H9 (cell line): ENCODE measurements at regions not wholly inside any gene's neighbourhood (a gene's known extent, or its start where the extent isn't known, plus 50 kb on each side); places are given as distances from the start of the nearest gene placed in this dataset.

Experiments
- DNase-seq: peaks from one replicate; pipeline ENCODE4 v3.0.0-alpha.2; 2017
- H2AFZ ChIP-seq: one replicate; pipeline ENCODE4 v1.6.1; 2013; ENCODE audit warnings: mild to moderate bottlenecking, low read length, control low read depth, moderate library complexity
- H2AK5ac ChIP-seq: 2 replicates; pipeline ENCODE4 v1.6.1; 2013; ENCODE audit warnings: low read length, control low read depth, mixed read lengths; ENCODE audit not compliant: insufficient read length
- H2BK120ac ChIP-seq: one replicate; pipeline ENCODE4 v1.6.1; 2013; ENCODE audit warnings: low read depth, mild to moderate bottlenecking, low read length, control low read depth, inconsistent platforms; ENCODE audit not compliant: poor library complexity, severe bottlenecking
- H2BK12ac ChIP-seq: 2 replicates; pipeline ENCODE4 v1.6.1; 2013; ENCODE audit warnings: low read length, control low read depth, mixed read lengths, low read depth; ENCODE audit not compliant: insufficient read length
- H2BK15ac ChIP-seq: 2 replicates; pipeline ENCODE4 v1.6.1; 2013; ENCODE audit warnings: low read depth, low read length, control low read depth
- H2BK20ac ChIP-seq: one replicate; pipeline ENCODE4 v1.6.1; 2013; ENCODE audit warnings: low read depth, mild to moderate bottlenecking, low read length, control low read depth, inconsistent platforms; ENCODE audit not compliant: poor library complexity, severe bottlenecking
- H2BK5ac ChIP-seq: 2 replicates; pipeline ENCODE4 v1.6.1; 2013; ENCODE audit warnings: low read length, control low read depth, mixed read lengths; ENCODE audit not compliant: insufficient read length
- H3K14ac ChIP-seq: 2 replicates; pipeline ENCODE4 v1.6.1; 2013; ENCODE audit warnings: low read length, control low read depth; ENCODE audit not compliant: insufficient read depth
- H3K18ac ChIP-seq: 2 replicates; pipeline ENCODE4 v1.6.1; 2013; ENCODE audit warnings: low read depth, mild to moderate bottlenecking, mixed read lengths, low read length, control low read depth; ENCODE audit not compliant: insufficient read length
- H3K23ac ChIP-seq: 2 replicates; pipeline ENCODE4 v1.6.1; 2013; ENCODE audit warnings: low read length, control low read depth, mixed read lengths, low read depth; ENCODE audit not compliant: insufficient read length
- H3K23me2 ChIP-seq: 2 replicates; pipeline ENCODE4 v1.6.1; 2013; ENCODE audit warnings: low read depth, mild to moderate bottlenecking, mixed read lengths, low read length, control low read depth; ENCODE audit not compliant: insufficient read length, poor library complexity, severe bottlenecking
- H3K27ac ChIP-seq: 2 replicates; pipeline ENCODE4 v1.5.1; 2013; ENCODE audit warnings: low read length, control low read depth, mixed read lengths, low read depth; ENCODE audit not compliant: insufficient read length
- H3K27me3 ChIP-seq: 2 replicates; pipeline ENCODE4 v1.6.1; 2013; ENCODE audit warnings: low read length, control low read depth, inconsistent platforms; ENCODE audit not compliant: insufficient read depth
- H3K4ac ChIP-seq: 2 replicates; pipeline ENCODE4 v1.6.1; 2013; ENCODE audit warnings: low read depth, mild to moderate bottlenecking, control low read depth, inconsistent platforms, low read length, moderate library complexity
- H3K4me1 ChIP-seq: 2 replicates; pipeline ENCODE4 v1.6.1; 2013; ENCODE audit warnings: low read length, control low read depth, inconsistent platforms; ENCODE audit not compliant: insufficient read depth
- H3K4me2 ChIP-seq: 2 replicates; pipeline ENCODE4 v1.6.1; 2013; ENCODE audit warnings: low read length, control low read depth, mixed read lengths; ENCODE audit not compliant: insufficient read length, insufficient read depth
- H3K56ac ChIP-seq: 2 replicates; pipeline ENCODE4 v1.6.1; 2013; ENCODE audit warnings: low read depth, mild to moderate bottlenecking, mixed read lengths, low read length, control low read depth; ENCODE audit not compliant: insufficient read length
- H3K79me1 ChIP-seq: 2 replicates; pipeline ENCODE4 v1.6.1; 2013; ENCODE audit warnings: low read depth, mild to moderate bottlenecking, moderate library complexity, low read length, control low read depth, inconsistent platforms; ENCODE audit not compliant: insufficient read depth, poor library complexity, severe bottlenecking
- H3K79me2 ChIP-seq: 2 replicates; pipeline ENCODE4 v1.6.1; 2013; ENCODE audit warnings: low read length, control low read depth, inconsistent platforms; ENCODE audit not compliant: insufficient read depth
- H3K9ac ChIP-seq: 2 replicates; pipeline ENCODE4 v1.6.1; 2013; ENCODE audit warnings: low read length, control low read depth, mixed read lengths; ENCODE audit not compliant: insufficient read length; ENCODE audit errors: extremely low read depth
- H3K9me3 ChIP-seq: one replicate; pipeline ENCODE4 v1.6.1; 2013; ENCODE audit warnings: low read depth, low read length, inconsistent platforms; ENCODE audit not compliant: control insufficient read depth
- H3T11ph ChIP-seq: one replicate; pipeline ENCODE4 v1.6.1; 2013; ENCODE audit warnings: mild to moderate bottlenecking, low read length, control low read depth, inconsistent platforms
- H4K20me1 ChIP-seq: one replicate; pipeline ENCODE4 v1.6.1; 2013; ENCODE audit not compliant: control insufficient read depth, insufficient read length, insufficient read depth
- H4K5ac ChIP-seq: 2 replicates; pipeline ENCODE4 v1.6.1; 2013; ENCODE audit warnings: low read depth, mild to moderate bottlenecking, mixed read lengths, low read length, control low read depth; ENCODE audit not compliant: insufficient read length
- H4K8ac ChIP-seq: replicated peaks from 2 replicates; pipeline ENCODE4 v1.6.1; 2013; ENCODE audit warnings: low read length, control low read depth, mixed read lengths, low read depth; ENCODE audit not compliant: insufficient read length
- H4K91ac ChIP-seq: 2 replicates; pipeline ENCODE4 v1.6.1; 2013; ENCODE audit warnings: low read depth, mild to moderate bottlenecking, moderate library complexity, mixed read lengths, low read length, control low read depth; ENCODE audit not compliant: insufficient read length
- H3K27ac Mint-ChIP-seq, 3 experiments: 2 replicates in 2 of 3; 3 replicates in 1 of 3; pipeline ENCODE4 v1.8.0; 2020 to 2021; ENCODE audit warnings: mixed read lengths in 3 of 3, mild to moderate bottlenecking in 1 of 3, moderate library complexity in 1 of 3
- H3K27me3 Mint-ChIP-seq: 2 replicates; pipeline ENCODE4 v1.8.0; 2021; ENCODE audit warnings: low read depth, mild to moderate bottlenecking, moderate library complexity, mixed read lengths
- H3K36me3 Mint-ChIP-seq, 3 experiments: 2 replicates in 2 of 3; 3 replicates in 1 of 3; pipeline ENCODE4 v1.8.0; 2020 to 2021; ENCODE audit warnings: low read depth in 3 of 3, mixed read lengths in 3 of 3; ENCODE audit not compliant: insufficient read depth in 1 of 3
- H3K4me1 Mint-ChIP-seq, 2 experiments: 2 replicates each; pipeline ENCODE4 v1.8.0; 2020; ENCODE audit warnings: mixed read lengths in 2 of 2
- H3K4me3 Mint-ChIP-seq, 2 experiments: 2 replicates in 1 of 2; 3 replicates in 1 of 2; pipeline ENCODE4 v1.8.0; 2020 to 2021; ENCODE audit warnings: mild to moderate bottlenecking in 2 of 2, mixed read lengths in 2 of 2, moderate library complexity in 1 of 2
- H3K9me3 Mint-ChIP-seq, 2 experiments: 2 replicates in 1 of 2; 3 replicates in 1 of 2; pipeline ENCODE4 v1.8.0; 2020; ENCODE audit warnings: mild to moderate bottlenecking in 2 of 2, mixed read lengths in 2 of 2, moderate library complexity in 1 of 2
- WGBS: extraction: QIAGEN DNeasy Blood & Tissue Kit; methylation state at CpG from one replicate; pipeline ENCODE4 v1.1.7; 2013; ENCODE audit warnings: missing lambda C conversion rate, low lambda C conversion rate, mixed read lengths; ENCODE audit not compliant: insufficient read length; ENCODE audit errors: extremely low coverage; 5-methylcytosine and 5-hydroxymethylcytosine counted together
- TF ChIP-seq, protein P1 (sequence below): fragments of 200-600 bp; sonication (generic); conservative IDR thresholded peaks from 3 replicates; pipeline ENCODE4 v1.8.0; 2021; ENCODE audit warnings: antibody characterized with exemption, mild to moderate bottlenecking

DNA sequence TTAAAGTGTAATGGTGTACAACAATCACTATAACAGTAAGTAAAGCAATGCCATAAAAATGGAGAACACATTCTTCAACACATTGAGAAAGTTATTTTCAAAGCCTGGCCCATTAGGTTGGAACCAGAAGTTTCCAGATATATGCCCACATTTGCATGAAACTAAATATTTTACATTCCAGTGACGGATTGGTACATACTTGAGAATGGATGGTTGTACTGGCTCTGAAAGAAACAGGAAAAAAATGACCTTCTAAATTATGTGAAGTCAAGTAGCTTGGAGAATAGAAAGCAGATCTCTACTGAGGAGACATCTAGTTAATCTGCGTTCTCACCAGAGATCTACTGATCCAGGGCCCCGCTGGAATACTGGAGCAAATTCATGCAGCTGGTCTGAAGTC lies 1037.0 kb downstream of the NR2F1-AS1 start:
- Histone ChIP-seq H2BK5ac (no peak overlapping the region), H4K5ac (no peak overlapping the region), H3K14ac (no peak overlapping the region), H3K9ac (no peak overlapping the region), H2BK120ac (no peak overlapping the region), H4K20me1 (no peaks in the 10 kb centered on the region), H3K27ac (no peak overlapping the region), H2BK12ac (no peak overlapping the region), H3K79me1 (no peaks in the 10 kb centered on the region), H4K91ac (no peak overlapping the region), H2AFZ (no peak overlapping the region), H3K79me2 (no peaks in the 10 kb centered on the region), H3K23me2 (no peaks in the 10 kb centered on the region), H3K18ac (no peak overlapping the region), H3K4me2 (no peak overlapping the region), H2BK15ac (no peak overlapping the region), H4K8ac (no peak overlapping the region), H3K4me1 (no peaks in the 10 kb centered on the region), H3K9me3 (no peaks in the 10 kb centered on the region), H3T11ph (no peak overlapping the region), H3K23ac (no peak overlapping the region), H3K4ac (no peak overlapping the region), H3K27me3 (no peaks in the 10 kb centered on the region), H3K56ac (no peak overlapping the region), H2AK5ac (no peak overlapping the region), H2BK20ac (no peak overlapping the region)
- TF ChIP-seq, protein P1, sequence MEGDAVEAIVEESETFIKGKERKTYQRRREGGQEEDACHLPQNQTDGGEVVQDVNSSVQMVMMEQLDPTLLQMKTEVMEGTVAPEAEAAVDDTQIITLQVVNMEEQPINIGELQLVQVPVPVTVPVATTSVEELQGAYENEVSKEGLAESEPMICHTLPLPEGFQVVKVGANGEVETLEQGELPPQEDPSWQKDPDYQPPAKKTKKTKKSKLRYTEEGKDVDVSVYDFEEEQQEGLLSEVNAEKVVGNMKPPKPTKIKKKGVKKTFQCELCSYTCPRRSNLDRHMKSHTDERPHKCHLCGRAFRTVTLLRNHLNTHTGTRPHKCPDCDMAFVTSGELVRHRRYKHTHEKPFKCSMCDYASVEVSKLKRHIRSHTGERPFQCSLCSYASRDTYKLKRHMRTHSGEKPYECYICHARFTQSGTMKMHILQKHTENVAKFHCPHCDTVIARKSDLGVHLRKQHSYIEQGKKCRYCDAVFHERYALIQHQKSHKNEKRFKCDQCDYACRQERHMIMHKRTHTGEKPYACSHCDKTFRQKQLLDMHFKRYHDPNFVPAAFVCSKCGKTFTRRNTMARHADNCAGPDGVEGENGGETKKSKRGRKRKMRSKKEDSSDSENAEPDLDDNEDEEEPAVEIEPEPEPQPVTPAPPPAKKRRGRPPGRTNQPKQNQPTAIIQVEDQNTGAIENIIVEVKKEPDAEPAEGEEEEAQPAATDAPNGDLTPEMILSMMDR, result no peak
- no peak for DNase-seq
- Mint-ChIP-seq H3K9me3 (no peaks in the 10 kb centered on the region; a peak in 1 of 5 replicates), H3K4me1 (no peaks in the 10 kb centered on the region), H3K27me3 (no peaks in the 10 kb centered on the region), H3K27ac (no peak overlapping the region), H3K4me3 (no peak overlapping the region), H3K36me3 (no peaks in the 10 kb centered on the region)
- whole genome bisulfite sequencing, result no CpG with 5 or more reads among the region's 3 CpGs
